ENCODE measurements at regions not wholly inside any gene's neighbourhood (a gene's known extent, or its start where the extent isn't known, plus 50 kb on each side); places are given as distances from the start of the nearest gene placed in this dataset.

DNA sequence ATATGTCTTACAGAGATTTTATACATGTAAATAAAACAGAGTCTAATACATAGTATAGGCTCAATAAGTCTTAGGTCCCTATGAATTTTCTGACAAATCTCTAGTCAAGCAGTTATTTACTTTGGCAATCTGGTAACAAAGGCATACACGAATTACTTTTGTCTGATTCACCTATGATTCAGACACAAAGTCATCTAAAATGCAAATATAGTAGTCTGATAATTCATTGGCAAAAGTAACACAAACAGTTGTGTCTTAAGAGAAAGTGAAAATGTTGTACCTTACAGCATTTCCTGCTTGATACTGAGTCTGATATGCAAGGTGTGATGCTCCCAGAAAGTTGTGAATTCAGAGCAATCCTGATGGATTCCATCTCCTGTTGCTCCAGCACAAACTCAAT, 209.4 kb upstream of the PRSS1 start:
- TF ChIP-seq, protein P1, sequence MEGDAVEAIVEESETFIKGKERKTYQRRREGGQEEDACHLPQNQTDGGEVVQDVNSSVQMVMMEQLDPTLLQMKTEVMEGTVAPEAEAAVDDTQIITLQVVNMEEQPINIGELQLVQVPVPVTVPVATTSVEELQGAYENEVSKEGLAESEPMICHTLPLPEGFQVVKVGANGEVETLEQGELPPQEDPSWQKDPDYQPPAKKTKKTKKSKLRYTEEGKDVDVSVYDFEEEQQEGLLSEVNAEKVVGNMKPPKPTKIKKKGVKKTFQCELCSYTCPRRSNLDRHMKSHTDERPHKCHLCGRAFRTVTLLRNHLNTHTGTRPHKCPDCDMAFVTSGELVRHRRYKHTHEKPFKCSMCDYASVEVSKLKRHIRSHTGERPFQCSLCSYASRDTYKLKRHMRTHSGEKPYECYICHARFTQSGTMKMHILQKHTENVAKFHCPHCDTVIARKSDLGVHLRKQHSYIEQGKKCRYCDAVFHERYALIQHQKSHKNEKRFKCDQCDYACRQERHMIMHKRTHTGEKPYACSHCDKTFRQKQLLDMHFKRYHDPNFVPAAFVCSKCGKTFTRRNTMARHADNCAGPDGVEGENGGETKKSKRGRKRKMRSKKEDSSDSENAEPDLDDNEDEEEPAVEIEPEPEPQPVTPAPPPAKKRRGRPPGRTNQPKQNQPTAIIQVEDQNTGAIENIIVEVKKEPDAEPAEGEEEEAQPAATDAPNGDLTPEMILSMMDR (IDR thresholded peaks at IDR 0.05) = no peak
- no peak for TF ChIP-seq ZFX (IDR thresholded peaks at IDR 0.05; ENCODE audit: borderline replicate concordance)

All from 22Rv1 (cell line).